HUES6 (cell line): ENCODE measurements at regions not wholly inside any gene's neighbourhood (a gene's known extent, or its start where the extent isn't known, plus 50 kb on each side); places are given as distances from the start of the nearest gene placed in this dataset.

ENCODE experiments used
- H3K27ac ChIP-seq: 2 replicates; pipeline ENCODE4 v1.7.0; 2013; ENCODE audit warnings: low read depth, mild to moderate bottlenecking, low read length, inconsistent platforms
- H3K27me3 ChIP-seq: 2 replicates; pipeline ENCODE4 v1.6.1; 2013; ENCODE audit warnings: low read length; ENCODE audit not compliant: control insufficient read depth, insufficient read depth
- H3K36me3 ChIP-seq: 2 replicates; pipeline ENCODE4 v1.6.1; 2013; ENCODE audit warnings: low read length; ENCODE audit not compliant: control insufficient read depth, insufficient read depth
- H3K4me1 ChIP-seq: 2 replicates; pipeline ENCODE4 v1.6.1; 2013; ENCODE audit warnings: low read length; ENCODE audit not compliant: control insufficient read depth, insufficient read depth
- H3K4me3 ChIP-seq: 2 replicates; pipeline ENCODE4 v1.5.1; 2013; ENCODE audit warnings: low read depth, low read length
- H3K9ac ChIP-seq: one replicate; pipeline ENCODE4 v1.6.1; 2013; ENCODE audit warnings: mild to moderate bottlenecking, low read length
- H3K9me3 ChIP-seq: 2 replicates; pipeline ENCODE4 v1.6.1; 2013; ENCODE audit warnings: low read depth, low read length; ENCODE audit not compliant: control insufficient read depth, insufficient read depth

DNA sequence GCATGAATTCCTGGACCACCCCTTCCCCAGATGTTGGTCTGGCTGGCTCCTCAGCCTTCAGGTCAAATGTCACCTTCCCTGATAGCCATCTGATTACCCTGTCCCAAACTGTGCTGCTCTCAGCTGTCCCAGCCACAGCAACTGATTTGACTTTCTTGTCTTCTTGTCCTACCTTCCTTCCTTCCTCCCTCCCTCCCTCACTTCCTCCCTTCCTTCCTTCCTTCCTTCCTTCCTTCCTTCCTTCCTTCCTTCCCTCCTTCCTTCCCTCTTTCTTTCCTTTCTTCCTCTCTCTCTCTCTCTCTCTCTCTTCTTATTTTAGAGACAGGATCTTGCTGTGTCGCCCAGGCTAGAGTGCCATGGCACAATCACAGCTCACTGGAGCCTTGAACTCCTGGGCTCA lies 242.5 kb downstream of the RPS24 start:
- H3K9me3 ChIP-seq = peaks cover 4% of the 10 kb centered on the region; the same call in 1 of the 2 replicates
- H3K27ac ChIP-seq = no peak overlapping the region
- H3K4me1 ChIP-seq = peaks cover 9% of the 10 kb centered on the region
- H3K27me3 ChIP-seq = no peaks in the 10 kb centered on the region
- no peaks in the 10 kb centered on the region for H3K36me3 ChIP-seq
- H3K9ac ChIP-seq = no peak overlapping the region
- H3K4me3 ChIP-seq = no peak overlapping the region

DNA sequence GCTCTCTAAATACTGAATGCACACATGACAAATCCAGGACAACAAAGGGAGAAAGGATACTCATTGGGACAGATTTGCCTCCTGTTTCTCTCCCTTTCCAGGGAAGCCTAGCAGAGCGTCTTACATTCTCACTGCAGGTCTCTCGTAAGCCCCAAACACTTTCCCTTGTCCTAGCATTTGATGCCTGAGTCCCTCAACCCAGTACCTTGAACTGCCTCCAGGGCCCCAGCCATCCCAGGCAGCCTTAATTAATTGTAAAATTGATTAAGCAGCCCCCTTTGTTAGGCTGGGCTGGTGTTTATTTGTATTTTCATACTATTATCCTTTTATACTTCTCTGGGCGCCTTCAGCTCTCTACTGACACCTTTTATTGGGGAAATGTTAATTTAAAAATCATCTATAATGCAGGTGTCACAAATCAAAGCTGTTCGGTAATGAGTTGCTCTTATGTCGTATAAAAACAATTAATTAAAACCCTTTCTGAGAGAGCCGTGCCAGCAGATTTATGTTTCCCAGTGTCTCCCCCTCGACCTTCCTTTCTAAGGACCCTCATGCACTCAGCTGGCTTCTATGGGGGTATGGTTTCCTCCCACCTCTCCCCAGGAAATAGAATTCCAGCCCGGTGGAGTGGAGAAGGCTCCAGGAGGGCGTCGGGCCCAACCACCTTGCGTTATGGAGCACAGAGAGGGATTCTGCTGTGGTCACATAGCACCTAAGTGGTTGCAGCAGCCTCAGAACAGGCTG lies 243.8 kb downstream of the RPS24 start:
- H3K4me1 ChIP-seq = peaks cover 11% of the 10 kb centered on the region
- no peak overlapping the region for H3K27ac ChIP-seq
- H3K27me3 ChIP-seq = no peaks in the 10 kb centered on the region
- no peaks in the 10 kb centered on the region for H3K9me3 ChIP-seq
- no peak overlapping the region for H3K4me3 ChIP-seq
- H3K36me3 ChIP-seq = no peaks in the 10 kb centered on the region
- H3K9ac ChIP-seq = no peak overlapping the region

DNA sequence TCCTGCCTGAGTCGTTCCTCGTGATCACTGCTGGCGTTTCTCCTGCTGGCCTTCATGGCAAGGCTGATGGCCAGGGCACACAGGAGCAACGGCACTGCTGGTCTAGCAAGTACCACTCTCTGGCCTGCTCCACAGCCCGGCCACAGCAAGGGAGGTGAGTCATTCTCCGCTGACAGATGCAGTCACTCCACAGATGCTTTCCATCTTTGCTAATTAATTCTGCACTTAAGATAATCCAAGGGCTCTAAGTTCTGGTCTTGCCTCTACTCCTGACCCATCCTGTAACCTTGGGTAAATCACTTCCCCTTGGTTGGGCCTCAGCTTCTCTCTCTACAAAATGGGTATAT lies 244.4 kb downstream of the RPS24 start:
- Histone ChIP-seq H3K27ac (no peak overlapping the region), H3K4me3 (no peak overlapping the region)

DNA sequence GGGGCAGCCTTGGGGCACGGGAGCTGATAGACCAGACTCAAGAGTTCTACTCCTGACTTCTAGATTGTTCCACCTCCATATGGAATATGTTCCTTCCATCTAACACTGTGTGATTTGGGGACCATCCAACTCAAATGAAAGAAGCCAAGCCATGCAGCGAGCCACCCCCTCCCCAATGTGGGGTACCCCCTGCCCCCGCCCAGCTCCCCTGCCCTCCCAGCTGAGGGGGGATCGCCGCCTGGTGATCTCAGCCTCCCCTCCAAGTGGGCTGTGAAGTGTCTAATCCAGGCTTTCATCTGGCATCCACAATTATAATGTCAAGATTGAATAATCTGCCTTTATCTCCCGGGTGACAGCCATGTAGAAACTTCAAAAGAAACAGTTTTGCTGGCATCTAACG lies 246.1 kb downstream of the RPS24 start:
- Histone ChIP-seq H3K4me3 (no peak overlapping the region), H3K36me3 (no peaks in the 10 kb centered on the region), H3K27me3 (no peaks in the 10 kb centered on the region), H3K9ac (no peak overlapping the region), H3K9me3 (no peaks in the 10 kb centered on the region), H3K27ac (no peak overlapping the region), H3K4me1 (peaks cover 24% of the 10 kb centered on the region)

More for the DNA sequence above, 244.4 kb downstream of the RPS24 start:
- H3K4me1 ChIP-seq = peaks cover 17% of the 10 kb centered on the region
- no peaks in the 10 kb centered on the region for H3K36me3 ChIP-seq
- H3K27me3 ChIP-seq = no peaks in the 10 kb centered on the region
- H3K9ac ChIP-seq = no peak overlapping the region
- no peaks in the 10 kb centered on the region for H3K9me3 ChIP-seq

DNA sequence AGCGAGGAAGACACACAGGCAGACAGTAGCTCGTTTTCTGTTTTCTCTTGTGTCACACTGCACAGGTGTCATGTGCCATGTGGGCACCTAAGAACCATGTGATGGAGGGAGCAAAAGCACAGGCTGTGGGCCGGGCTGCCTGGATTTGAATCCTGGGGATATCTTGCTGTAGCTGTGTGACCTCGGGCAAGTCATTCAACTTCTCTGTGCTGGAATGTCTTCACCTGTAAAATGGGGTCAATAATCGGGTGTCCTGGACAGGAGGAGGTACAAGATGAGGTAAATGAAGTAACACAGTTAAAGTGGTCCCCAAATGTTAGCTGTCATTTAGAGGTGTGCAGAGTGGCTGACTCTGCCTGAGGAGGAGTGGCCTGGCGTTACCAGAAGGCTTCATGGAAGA lies 246.9 kb downstream of the RPS24 start:
- Histone ChIP-seq H3K9ac (no peak overlapping the region), H3K27me3 (no peaks in the 10 kb centered on the region), H3K36me3 (no peaks in the 10 kb centered on the region), H3K4me1 (peaks cover 24% of the 10 kb centered on the region), H3K9me3 (no peaks in the 10 kb centered on the region), H3K27ac (no peak overlapping the region), H3K4me3 (no peak overlapping the region)

DNA sequence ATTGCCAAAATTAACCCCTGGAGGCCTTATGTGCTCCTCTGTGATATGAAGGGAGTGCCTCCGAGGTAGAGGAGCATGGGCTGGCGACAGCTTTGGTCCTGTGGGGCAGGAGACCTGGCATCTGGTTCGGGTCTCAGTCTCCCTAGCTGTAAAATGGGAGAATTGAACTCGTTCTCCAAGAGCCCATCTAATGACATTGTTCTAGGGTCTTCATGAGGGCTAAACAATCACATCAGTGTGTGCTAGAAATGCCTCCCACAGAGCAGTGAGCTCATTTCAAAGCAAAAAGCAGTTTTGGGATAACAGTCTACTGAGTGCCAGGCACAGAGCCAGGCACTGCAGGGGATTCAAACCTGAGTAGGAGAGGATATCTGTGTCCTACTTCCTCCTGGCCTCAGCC lies 248.0 kb downstream of the RPS24 start:
- H3K4me3 ChIP-seq = no peak overlapping the region
- peaks cover 24% of the 10 kb centered on the region for H3K4me1 ChIP-seq
- no peaks in the 10 kb centered on the region for H3K27me3 ChIP-seq
- no peaks in the 10 kb centered on the region for H3K36me3 ChIP-seq
- H3K9ac ChIP-seq = no peak overlapping the region
- no peaks in the 10 kb centered on the region for H3K9me3 ChIP-seq
- no peak overlapping the region for H3K27ac ChIP-seq

DNA sequence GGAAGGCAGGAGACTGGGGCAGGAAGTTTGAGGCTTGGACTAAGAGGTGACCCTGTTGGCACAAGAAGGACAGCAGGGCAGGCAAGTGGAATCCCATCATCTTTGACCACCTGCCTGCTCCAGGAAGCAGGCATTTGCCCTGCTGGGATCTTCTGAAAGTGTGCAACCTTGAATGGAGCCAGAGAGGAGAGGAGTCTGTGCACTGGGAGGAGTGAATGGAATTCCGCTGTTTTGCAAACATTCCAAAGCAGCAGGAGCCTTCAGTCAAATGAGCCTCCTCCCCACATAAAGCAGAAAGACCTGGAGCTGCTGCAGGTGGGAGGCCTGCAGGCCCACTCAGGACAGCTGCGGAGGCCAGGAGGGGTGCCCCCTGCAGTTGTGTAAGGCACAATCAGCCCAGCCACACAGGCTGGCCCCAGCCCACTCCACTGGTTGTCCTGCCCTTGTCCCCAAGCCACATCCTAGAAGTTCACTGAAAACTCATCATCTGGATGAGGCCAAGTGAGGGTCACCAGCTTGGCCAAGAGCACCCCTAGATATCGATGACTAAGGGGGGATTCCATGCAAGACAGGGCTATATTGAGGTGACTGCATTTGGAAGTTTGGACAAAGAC lies 249.5 kb downstream of the RPS24 start:
- H3K4me3 ChIP-seq = no peak overlapping the region

DNA sequence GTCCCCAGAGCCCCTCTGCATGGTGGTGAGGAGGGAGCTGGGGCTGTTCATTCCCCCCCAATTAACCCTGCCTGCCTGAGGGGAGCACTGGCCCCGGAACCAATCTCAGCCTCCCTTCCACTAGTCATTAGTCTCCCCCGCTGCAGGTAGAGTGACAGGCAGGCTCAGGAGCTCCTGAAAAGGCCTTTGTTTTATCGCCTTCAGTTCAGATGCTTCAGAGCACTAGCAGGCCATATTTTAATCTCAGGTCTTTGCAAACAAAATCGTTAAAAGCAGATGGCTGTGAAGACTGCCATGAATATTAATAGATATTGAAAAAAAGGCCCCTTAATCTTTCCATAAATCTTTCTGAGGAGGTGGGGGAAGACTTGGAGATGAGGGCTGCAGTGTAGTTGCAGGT lies 250.7 kb downstream of the RPS24 start:
- no peak overlapping the region for H3K4me3 ChIP-seq
- H3K9ac ChIP-seq = no peak overlapping the region
- no peaks in the 10 kb centered on the region for H3K27me3 ChIP-seq
- no peaks in the 10 kb centered on the region for H3K36me3 ChIP-seq
- peaks cover 15% of the 10 kb centered on the region for H3K4me1 ChIP-seq
- H3K9me3 ChIP-seq = no peaks in the 10 kb centered on the region
- H3K27ac ChIP-seq = no peak overlapping the region

More for the DNA sequence above, 249.5 kb downstream of the RPS24 start:
- H3K27ac ChIP-seq = no peak overlapping the region
- H3K4me1 ChIP-seq = peaks cover 15% of the 10 kb centered on the region
- no peaks in the 10 kb centered on the region for H3K27me3 ChIP-seq
- H3K36me3 ChIP-seq = no peaks in the 10 kb centered on the region
- no peaks in the 10 kb centered on the region for H3K9me3 ChIP-seq
- peak overlapping the region; percentile 25 for H3K9ac ChIP-seq

DNA sequence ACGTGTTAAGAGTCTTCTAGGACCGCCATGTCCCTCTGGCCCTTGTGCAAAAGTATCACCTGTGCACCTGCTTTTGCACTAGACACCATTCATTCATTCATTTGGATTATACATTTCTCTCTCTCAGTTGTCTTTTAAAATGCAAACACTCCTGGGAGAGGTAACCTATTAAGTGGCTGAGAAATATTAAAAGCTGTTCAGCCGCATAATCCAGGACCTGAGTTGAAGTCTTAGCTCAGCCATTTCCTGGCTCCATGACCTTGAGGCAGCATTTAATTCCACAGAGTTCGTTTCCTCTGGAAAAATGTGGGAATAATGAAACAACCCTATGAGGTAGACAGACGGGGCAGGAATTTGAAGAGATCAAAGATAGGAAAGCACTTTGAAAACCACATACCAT lies 251.6 kb downstream of the RPS24 start:
- no peak overlapping the region for H3K4me3 ChIP-seq
- H3K4me1 ChIP-seq = peaks cover 20% of the 10 kb centered on the region
- H3K9ac ChIP-seq = no peak overlapping the region
- no peak overlapping the region for H3K27ac ChIP-seq
- no peaks in the 10 kb centered on the region for H3K27me3 ChIP-seq
- H3K9me3 ChIP-seq = no peaks in the 10 kb centered on the region
- no peaks in the 10 kb centered on the region for H3K36me3 ChIP-seq

DNA sequence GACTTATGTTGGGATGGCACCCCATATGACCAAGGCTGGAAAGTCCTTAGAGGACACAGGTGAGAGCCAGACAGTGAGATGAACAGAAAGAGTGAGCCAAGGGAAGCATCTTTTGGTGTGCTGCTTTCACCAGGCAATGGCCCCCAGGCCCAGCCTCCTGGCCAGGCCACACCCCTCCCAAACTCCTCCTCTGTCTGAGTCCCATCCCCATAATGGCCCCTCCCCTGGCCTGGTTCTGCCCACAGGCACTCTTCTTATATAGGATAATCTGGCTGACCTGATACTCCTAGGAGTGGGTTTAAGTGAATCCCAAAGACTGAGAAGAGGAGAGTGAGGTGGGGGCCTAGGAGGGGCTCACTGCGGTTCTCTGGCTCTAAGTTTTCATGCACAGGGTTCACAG lies 252.5 kb downstream of the RPS24 start:
- H3K36me3 ChIP-seq = no peaks in the 10 kb centered on the region
- no peak overlapping the region for H3K9ac ChIP-seq
- H3K27ac ChIP-seq = no peak overlapping the region
- no peaks in the 10 kb centered on the region for H3K27me3 ChIP-seq
- peaks cover 24% of the 10 kb centered on the region for H3K4me1 ChIP-seq
- no peaks in the 10 kb centered on the region for H3K9me3 ChIP-seq
- no peak overlapping the region for H3K4me3 ChIP-seq

DNA sequence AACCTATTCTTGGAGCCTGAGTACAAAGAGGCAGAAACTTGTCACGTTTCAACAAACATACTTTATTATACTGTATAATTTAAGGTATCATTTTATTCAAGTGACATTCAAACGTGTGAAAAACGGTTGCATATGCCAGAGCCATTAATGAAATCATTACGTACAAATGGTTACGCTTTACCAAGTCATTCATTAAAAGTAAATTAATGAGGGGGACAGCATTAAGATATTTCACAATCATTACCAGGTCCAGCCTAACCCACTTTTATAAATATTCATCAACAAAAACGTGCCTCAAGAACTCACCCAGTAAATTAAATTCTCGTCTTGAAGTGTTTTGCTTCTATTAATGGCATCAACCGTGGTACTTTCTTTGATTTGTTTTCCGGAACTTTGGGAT lies 253.0 kb downstream of the RPS24 start:
- Histone ChIP-seq H3K27me3 (no peaks in the 10 kb centered on the region), H3K4me1 (peaks cover 24% of the 10 kb centered on the region), H3K4me3 (no peak overlapping the region), H3K27ac (no peak overlapping the region), H3K9me3 (no peaks in the 10 kb centered on the region), H3K36me3 (no peaks in the 10 kb centered on the region), H3K9ac (no peak overlapping the region)
